Activated CD8-positive, alpha-beta T cell treated with anti-CD3 and anti-CD28 coated beads for 36 hours (primary cell): ENCODE measurements at regions not wholly inside any gene's neighbourhood (a gene's known extent, or its start where the extent isn't known, plus 50 kb on each side); places are given as distances from the start of the nearest gene placed in this dataset.
A peak's percentile ranks its signal among the peaks of the same experiment; 100 is the strongest.

Experiments
- ATAC-seq: fragments of 200-7000 bp; cut with Tn5 transposase; one replicate; pipeline ENCODE4 v1.10.0; 2021; ENCODE audit warnings: mild to moderate bottlenecking, moderate library complexity
- CTCF ChIA-PET: fragments of 350-600 bp; sonication (Branson Sonifier 250); formaldehyde crosslinking; loops from one replicate; lab custom pipeline; 2021; ENCODE audit warnings: antibody characterized with exemption; lab: Charles Lee
- POLR2A ChIA-PET: fragments of 350-600 bp; sonication (Branson Sonifier 250); formaldehyde crosslinking; loops from one replicate; lab custom pipeline; 2021; ENCODE audit warnings: antibody characterized with exemption; lab: Charles Lee
- DNase-seq: peaks from one replicate; pipeline ENCODE4 v3.0.0-alpha.2; 2020
- H3K27ac Mint-ChIP-seq: one replicate; pipeline ENCODE4 v1.8.0; 2021; ENCODE audit warnings: mild to moderate bottlenecking, mixed read lengths
- H3K27me3 Mint-ChIP-seq: one replicate; pipeline ENCODE4 v1.8.0; 2021; ENCODE audit warnings: mixed read lengths
- H3K36me3 Mint-ChIP-seq: one replicate; pipeline ENCODE4 v1.8.0; 2021; ENCODE audit warnings: low read depth, mixed read lengths
- H3K4me1 Mint-ChIP-seq: one replicate; pipeline ENCODE4 v1.8.0; 2021; ENCODE audit warnings: low read depth, mixed read lengths
- H3K4me3 Mint-ChIP-seq: one replicate; pipeline ENCODE4 v1.8.0; 2021; ENCODE audit warnings: mild to moderate bottlenecking, moderate library complexity, mixed read lengths
- H3K9me3 Mint-ChIP-seq: one replicate; pipeline ENCODE4 v1.8.0; 2021; ENCODE audit warnings: mixed read lengths
- intact Hi-C: fragments of 100-400 bp; cut with micrococcal nuclease; formaldehyde crosslinking; loops from one replicate; pipeline ENCODE4 v1.10.0; 2022
- TF ChIP-seq, protein P1 (sequence below): fragments of 200-600 bp; IDR thresholded peaks from one replicate; pipeline ENCODE4 v1.8.0; 2022; ENCODE audit warnings: antibody characterized with exemption, mild to moderate bottlenecking

DNA sequence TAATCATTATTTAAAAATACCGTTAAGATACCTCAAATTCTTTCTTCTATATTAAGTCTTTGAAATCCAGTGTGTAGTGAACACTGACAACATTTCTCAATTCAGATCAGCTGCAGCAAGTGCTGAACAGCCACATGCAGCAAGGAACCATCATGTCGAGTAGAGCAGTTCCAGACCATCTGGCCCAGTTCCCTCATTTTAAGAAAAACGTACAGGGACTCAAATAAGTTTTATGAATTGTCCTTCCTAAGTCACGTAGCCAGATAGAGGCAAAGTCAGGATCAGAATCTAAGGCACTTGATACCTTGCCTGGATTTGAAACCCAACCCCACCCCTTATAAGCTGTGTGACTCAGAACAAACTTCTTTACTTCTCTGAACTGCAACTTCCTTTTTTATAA lies 132.4 kb downstream of the PROX1 start:
- intact Hi-C loops = no loop called here

DNA sequence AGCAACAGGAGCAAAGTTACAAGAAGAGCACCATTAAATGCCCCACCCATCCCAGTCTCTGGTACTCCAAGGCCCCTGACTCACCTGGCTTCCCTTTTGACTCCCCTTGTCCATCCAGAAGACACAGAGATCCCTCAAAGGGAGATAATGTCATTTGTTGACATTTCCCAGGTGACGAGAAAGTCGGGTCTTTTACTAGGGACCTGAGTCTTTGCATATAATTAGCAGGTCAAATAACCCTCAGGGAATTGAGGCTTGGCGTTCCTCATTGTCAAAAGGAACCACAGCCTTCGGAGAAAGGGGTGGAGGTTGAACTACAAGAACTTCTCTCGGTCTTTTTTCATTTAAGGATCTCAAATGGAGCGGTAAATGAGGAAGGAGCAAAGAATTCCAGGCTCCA lies 133.2 kb downstream of the PROX1 start:
- no peak for ATAC-seq
- Mint-ChIP-seq H3K36me3 (peaks cover 1% of the 10 kb centered on the region), H3K4me3 (no peak overlapping the region), H3K9me3 (peaks cover 10% of the 10 kb centered on the region), H3K4me1 (no peaks in the 10 kb centered on the region), H3K27ac (no peak overlapping the region), H3K27me3 (peaks cover 9% of the 10 kb centered on the region)
- DNase-seq = no peak
- ChIA-PET POLR2A (no interaction called here), CTCF (interaction anchor here (1.0 kb wide), 1 partner anchor 15 kb away, joined by 3 read pairs; no protein-coding TSS in a partner anchor)
- TF ChIP-seq, protein P1, sequence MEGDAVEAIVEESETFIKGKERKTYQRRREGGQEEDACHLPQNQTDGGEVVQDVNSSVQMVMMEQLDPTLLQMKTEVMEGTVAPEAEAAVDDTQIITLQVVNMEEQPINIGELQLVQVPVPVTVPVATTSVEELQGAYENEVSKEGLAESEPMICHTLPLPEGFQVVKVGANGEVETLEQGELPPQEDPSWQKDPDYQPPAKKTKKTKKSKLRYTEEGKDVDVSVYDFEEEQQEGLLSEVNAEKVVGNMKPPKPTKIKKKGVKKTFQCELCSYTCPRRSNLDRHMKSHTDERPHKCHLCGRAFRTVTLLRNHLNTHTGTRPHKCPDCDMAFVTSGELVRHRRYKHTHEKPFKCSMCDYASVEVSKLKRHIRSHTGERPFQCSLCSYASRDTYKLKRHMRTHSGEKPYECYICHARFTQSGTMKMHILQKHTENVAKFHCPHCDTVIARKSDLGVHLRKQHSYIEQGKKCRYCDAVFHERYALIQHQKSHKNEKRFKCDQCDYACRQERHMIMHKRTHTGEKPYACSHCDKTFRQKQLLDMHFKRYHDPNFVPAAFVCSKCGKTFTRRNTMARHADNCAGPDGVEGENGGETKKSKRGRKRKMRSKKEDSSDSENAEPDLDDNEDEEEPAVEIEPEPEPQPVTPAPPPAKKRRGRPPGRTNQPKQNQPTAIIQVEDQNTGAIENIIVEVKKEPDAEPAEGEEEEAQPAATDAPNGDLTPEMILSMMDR = no peak
- intact Hi-C loops = no loop called here

More for the DNA sequence above, 132.4 kb downstream of the PROX1 start:
- ATAC-seq = no peak
- Mint-ChIP-seq H3K9me3 (peaks cover 10% of the 10 kb centered on the region), H3K27me3 (peaks cover 8% of the 10 kb centered on the region), H3K27ac (no peak overlapping the region), H3K4me3 (no peak overlapping the region), H3K4me1 (no peaks in the 10 kb centered on the region), H3K36me3 (peaks cover 1% of the 10 kb centered on the region)
- TF ChIP-seq, protein P1 = no peak
- no peak for DNase-seq
- ChIA-PET POLR2A (no interaction called here), CTCF (interaction anchor here (1.0 kb wide), 1 partner anchor 16 kb away, joined by 3 read pairs; no protein-coding TSS in a partner anchor)

DNA sequence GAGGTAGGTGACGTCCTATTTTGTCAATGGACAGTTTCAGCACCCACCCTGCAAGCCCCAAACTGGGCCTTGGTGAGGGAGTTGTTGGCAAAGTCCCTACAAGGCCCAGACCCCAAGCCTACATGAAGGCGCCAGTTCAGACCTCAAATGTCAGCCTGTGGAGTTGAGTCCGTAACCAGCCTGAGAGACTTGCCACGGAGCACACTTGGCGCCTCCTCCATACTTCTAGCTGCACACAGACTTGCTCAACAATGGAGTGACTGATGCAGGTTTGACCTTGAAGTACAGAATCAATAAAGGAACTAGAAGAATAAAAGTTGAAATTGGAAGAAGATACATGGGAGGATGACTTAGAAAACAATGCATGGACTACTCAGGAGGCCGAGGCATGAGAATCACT lies 134.3 kb downstream of the PROX1 start:
- H3K27me3 Mint-ChIP-seq = peaks cover 9% of the 10 kb centered on the region
- no peaks in the 10 kb centered on the region for H3K36me3 Mint-ChIP-seq
- ChIA-PET CTCF (no interaction called here), POLR2A (no interaction called here)
- H3K9me3 Mint-ChIP-seq = peaks cover 8% of the 10 kb centered on the region
- DNase-seq (no peak), ATAC-seq (no peak)
- no peaks in the 10 kb centered on the region for H3K4me1 Mint-ChIP-seq
- intact Hi-C loops = no loop called here
- H3K27ac Mint-ChIP-seq = no peak overlapping the region
- TF ChIP-seq, protein P1 = no peak
- H3K4me3 Mint-ChIP-seq = no peak overlapping the region

DNA sequence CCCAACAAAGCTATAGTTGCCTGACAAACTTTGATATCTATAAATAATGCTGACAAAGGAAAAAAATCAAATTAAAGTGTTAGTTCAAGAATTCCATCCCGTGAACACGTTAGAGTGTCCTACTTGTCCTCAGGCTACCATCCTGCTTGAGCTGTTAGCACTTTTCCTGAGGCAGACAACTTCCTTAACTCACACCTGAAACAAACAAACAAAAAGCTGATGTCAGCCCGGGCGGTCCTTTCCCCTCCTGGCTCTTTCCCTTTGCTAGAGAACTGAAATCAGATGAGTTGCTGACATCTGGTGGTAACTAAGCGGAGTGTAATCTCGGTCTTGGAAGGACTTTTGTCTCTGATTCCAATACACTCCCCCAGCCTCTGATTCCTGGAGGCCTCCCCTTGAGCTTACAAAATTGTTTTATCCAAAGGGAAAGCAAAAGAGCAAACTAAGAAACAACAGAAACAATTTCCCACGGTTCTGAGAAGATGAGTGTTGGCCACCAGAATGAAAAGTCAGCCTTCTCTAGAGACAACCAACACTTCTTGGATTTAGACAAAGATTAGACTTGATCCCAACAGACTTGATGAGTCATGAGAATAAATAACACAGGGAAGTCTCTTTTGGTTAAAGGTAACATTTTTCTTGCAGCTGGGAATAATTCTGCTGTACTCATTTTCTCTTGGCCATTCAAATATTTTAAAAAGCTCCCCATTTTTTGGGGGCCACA lies 135.4 kb downstream of the PROX1 start:
- TF ChIP-seq, protein P1 = peak; percentile 7
- Mint-ChIP-seq H3K36me3 (no peaks in the 10 kb centered on the region), H3K4me3 (no peak overlapping the region), H3K27me3 (peaks cover 9% of the 10 kb centered on the region), H3K9me3 (no peaks in the 10 kb centered on the region), H3K27ac (no peak overlapping the region), H3K4me1 (no peaks in the 10 kb centered on the region)
- CTCF ChIA-PET = interaction anchor here (0.8 kb wide), 1 partner anchor 8 kb away, joined by 3 read pairs; no protein-coding TSS in a partner anchor
- POLR2A ChIA-PET = no interaction called here
- intact Hi-C loops = no loop called here
- DNase-seq = peak; percentile 15
- no peak for ATAC-seq

DNA sequence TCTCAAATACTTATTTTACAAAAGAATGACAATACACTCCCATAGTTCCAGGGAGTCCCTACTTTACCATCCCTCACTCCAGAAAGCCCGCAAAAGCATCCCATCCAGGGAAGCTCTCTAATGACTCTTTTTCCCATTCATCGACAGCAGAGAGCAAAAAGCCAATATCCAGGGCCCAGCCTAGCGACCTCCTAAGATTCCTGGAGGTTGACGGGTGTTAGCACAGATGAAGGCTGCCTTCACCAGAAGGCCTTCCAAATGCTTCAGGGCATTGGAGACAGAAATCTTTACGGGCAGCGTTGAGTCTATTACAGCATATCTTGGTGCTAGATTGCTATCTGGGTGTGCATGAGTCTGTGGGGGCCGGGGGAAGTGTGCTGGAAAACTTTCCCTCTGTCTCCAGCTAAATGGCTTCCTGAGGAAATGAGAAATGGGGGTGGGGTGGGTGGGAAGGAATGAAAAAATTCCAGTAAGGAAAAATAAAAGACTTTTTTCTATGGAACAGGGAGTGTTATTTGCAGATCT lies 136.6 kb downstream of the PROX1 start:
- H3K9me3 Mint-ChIP-seq = no peaks in the 10 kb centered on the region
- no peak overlapping the region for H3K4me3 Mint-ChIP-seq
- POLR2A ChIA-PET = no interaction called here
- intact Hi-C loops = no loop called here
- CTCF ChIA-PET = no interaction called here
- TF ChIP-seq, protein P1 = no peak
- ATAC-seq = no peak
- H3K4me1 Mint-ChIP-seq = no peaks in the 10 kb centered on the region
- no peak for DNase-seq
- H3K36me3 Mint-ChIP-seq = no peaks in the 10 kb centered on the region
- H3K27ac Mint-ChIP-seq = no peak overlapping the region
- peaks cover 9% of the 10 kb centered on the region for H3K27me3 Mint-ChIP-seq
